HG03175 (cell line): ENCODE measurements at regions not wholly inside any gene's neighbourhood (a gene's known extent, or its start where the extent isn't known, plus 50 kb on each side); places are given as distances from the start of the nearest gene placed in this dataset.

Source experiments
- ATAC-seq: cut with Tn5 transposase; IDR thresholded peaks from one replicate; pipeline ENCODE4 v1.9.1; 2021; ENCODE audit warnings: mild to moderate bottlenecking, moderate library complexity; ENCODE audit not compliant: unreplicated experiment

DNA sequence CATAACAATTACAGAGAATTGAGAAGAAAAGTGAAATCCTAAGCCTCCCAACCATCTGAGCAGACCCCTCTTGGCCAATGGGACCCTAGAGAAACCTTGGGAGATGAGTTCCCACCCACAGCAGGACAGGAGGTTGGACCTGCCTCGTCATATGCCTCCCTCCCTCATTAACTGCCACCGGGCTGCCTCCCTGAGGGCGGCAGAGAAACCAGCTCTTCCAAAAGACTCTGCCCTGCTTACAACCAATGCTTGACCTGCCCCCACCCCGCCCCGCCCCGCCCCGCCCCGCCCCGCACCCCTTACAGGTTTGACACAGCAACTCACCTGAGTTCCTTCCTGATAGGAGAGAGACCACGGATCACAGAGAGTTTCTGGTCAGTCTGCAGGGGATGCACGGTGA lies 86.1 kb downstream of the ADRA2C start:
- ATAC-seq, result no peak

DNA sequence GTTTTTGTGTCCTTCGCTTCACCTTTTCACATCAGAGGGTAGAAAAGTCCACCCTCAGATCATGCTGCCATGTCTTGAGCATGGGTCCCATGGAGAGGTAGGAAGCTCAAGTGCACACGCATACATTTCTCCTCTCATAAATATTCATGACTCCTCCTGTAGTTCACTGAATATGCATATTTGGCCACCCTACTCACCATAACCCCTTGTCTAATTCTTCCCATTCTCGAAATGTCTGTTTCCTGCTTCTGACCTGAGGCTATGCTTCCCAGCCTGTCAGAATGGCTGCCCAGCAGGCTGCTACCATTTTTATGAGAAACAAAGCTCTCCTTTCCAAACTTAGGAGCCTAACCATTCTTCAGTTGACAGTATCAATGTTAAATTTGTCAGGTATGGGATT lies 86.5 kb downstream of the ADRA2C start:
- no peak for ATAC-seq

DNA sequence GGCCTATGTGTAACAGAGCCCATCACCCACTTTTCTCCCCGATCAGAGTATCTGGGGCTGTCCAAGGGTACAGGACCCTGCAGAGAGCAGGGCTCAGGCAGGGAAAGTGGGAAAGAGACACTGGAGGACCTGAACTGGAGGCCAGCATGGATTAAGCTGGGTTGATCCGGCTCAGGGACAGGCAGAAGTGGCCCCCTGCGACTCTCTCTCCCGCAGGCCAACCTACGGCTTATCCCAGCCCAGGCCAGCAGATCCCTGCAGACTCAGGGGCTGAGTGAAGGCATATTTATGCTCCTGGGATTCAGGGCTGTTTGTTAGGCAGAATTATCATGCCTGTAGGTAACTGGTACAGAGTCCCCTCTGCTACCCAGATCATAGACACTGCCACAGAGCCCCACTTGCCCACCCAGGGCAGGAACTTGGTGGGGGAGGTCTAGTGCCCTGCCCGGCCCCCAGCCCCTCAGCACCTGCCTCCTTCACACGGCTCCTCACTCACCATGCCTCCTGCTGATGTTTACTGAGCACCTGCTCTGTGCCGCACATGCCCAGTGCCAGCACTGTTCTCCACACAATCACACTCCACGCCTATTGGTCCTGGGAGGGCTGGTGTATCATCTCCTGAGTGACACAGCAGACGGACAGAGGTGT lies 87.3 kb downstream of the ADRA2C start:
- no peak for ATAC-seq

DNA sequence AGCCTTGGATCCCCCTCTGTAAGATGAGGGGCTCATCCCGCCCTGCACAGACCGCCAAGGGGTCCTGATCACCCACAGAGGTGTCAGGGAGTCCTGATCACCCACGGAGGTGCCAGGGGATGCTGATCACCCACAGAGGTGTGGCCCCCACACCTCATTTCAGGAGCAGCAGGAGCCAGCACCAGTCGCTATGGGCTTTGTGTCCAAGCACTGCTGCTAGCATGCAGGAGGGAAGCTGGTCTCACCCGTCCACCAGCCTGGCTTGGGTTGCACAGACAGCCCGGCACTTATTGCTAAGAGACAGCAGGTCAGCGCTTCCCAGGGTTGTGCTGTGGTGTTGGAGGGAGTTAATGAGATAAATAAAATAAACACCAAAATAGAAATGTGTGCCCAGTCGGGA lies 88.5 kb downstream of the ADRA2C start:
- ATAC-seq, result no peak

DNA sequence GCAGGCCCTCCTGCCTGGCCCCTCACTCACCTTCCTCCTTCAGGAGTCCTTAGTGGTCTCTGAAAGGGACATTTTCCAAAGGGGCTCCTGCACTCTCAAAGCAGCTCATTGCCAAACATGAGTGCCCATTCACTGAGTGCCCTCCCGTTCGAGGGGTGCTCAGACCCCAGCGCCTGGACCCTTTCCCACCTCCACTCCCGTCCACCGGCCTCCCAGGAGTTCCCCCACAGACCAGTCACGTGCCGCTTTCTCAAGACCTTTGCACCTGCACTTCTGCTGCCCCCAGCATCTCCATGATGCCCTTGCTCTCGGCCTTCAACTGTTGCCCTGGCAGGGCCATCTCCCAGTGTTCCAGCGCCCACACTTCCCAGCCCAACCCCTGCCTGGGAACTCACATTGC lies 89.5 kb downstream of the ADRA2C start:
- ATAC-seq, result no peak

DNA sequence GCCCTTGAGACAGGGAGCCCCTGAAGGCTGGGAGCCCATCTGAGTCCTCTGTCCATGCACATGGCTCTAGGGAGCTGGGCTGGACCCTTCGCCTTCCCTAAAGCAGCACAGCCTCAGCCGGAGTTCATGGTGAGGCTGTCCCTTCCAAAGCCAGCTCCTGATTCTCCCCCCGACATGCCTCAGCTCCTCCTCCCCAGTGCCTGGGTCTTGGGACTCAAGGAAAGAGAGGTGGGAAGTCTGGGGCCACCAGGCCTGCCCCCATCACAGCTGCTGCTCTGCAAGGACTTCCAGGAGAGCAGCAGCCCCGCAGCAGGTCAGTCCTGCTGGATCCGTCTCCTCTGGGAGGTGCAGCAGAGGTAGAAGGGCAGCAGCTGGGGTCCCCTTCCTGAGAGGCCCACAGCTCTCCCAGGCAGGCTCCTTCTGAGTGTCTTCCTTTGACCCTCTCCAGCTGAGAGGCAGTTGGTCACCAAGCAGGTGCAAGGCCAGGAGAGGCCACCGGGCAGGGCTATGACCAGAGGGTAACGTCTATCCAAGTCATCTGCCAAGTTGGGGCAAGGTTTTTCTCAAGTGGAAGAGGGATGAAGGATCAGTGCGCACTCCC lies 90.5 kb downstream of the ADRA2C start:
- no peak for ATAC-seq

DNA sequence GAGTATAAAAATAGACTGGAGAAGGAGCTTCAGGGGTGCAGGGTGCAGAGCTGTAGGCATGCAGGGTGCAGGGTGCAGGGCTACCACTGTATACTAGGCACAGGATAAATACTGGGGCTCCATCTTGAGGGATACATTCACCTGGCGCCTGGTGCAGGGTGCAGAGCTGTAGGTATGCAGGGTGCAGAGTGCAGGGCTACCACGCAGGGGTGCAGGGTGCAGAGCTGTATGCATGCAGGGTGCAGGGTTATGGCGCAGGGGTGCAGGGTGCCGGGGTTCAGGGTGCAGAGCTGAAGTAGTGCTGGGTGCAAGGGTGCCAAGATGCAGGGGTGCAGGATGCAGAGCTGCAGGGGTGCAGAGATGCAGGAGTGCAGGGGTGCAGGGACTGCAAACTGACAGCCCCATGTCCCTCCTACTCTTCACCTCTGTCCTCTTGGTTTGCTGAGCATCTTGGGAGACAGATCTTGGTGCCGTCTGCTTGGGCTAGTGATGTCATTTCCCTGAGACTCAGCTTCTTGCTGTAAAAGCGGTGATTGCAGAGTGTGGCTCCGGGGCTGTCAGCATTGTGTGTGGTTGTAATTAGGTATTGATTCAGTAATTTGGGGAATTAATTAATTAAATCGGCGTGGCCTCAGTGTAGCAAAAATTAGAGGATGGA lies 91.2 kb downstream of the ADRA2C start:
- ATAC-seq, result no peak

DNA sequence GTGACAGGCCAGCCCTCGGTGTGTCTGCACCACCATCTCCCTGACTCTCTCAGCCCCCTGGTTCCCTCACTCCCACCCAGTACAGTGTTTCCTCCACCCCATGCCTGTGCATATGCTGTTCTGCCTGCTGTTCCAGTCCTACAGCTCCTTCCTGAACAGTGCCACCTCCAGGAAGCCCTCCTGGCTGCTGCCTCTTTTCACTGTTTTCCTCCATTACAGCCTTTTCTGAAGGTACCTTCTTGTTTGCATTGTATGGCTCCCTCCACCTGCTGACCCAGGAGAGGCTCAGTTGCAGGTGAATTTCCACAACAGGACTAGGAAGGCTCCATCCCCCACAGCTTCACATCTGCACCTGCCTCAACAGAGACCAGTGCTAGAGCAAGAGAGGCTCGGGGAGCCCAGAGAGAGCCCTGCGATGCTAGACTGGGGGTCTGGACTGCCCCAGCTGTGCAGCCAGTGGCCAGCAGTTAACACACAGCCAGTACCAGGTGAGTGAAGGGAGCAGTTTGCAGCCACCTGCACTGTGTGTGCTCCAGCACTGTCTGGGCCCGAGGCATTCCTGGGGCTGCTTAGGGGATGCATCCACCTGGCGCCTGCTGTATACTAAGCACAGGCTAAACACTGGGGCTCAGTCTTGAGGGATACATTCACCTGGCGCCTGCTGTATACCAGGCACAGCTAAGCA lies 92.0 kb downstream of the ADRA2C start:
- ATAC-seq, result no peak

DNA sequence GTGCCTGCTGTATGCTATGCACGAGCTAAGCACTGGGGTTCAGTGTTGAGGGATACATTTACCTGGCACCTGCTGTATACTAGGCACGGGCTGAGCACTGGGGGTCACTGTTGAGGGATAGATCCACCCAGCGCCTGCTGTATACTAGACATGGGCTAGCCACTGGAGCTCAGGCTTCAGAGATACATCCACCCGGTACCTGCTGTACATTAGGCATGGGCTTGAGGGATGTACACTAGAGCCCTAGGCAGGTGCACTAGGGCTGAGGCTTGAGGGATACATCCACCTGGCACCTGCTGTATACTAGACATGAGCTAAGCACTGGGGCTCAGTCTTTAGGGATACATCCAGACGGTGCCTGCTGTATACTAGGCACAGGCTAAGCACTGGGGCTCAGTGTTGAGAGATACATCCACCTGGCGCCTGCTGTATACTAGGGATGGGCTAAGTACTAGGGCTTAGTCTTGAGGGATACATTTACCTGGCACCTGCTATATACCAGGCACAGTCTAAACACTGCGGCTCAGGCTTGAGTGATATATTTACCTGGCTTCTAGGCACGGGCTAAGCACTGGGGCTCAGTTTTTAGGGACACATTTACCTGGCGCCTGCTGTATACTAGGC lies 92.7 kb downstream of the ADRA2C start:
- no peak for ATAC-seq

DNA sequence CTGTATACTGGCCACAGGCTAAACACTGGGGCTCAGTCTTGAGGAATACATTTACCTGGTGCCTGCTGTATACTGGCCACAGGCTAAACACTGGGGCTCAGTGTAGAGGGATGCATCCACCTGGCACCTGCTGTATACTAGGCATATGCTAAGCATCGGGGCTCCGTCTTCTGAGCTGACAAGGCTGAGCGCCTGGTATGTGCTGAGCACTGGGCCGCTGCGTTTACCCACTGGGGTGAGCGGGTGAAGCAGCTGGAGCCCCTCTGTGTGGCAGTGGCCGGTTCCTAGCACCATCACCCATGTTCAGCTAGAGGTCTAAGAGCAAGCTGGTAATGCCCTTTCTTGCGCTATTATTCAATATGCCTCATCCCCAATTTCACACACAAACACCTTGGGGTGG lies 93.4 kb downstream of the ADRA2C start:
- no peak for ATAC-seq

DNA sequence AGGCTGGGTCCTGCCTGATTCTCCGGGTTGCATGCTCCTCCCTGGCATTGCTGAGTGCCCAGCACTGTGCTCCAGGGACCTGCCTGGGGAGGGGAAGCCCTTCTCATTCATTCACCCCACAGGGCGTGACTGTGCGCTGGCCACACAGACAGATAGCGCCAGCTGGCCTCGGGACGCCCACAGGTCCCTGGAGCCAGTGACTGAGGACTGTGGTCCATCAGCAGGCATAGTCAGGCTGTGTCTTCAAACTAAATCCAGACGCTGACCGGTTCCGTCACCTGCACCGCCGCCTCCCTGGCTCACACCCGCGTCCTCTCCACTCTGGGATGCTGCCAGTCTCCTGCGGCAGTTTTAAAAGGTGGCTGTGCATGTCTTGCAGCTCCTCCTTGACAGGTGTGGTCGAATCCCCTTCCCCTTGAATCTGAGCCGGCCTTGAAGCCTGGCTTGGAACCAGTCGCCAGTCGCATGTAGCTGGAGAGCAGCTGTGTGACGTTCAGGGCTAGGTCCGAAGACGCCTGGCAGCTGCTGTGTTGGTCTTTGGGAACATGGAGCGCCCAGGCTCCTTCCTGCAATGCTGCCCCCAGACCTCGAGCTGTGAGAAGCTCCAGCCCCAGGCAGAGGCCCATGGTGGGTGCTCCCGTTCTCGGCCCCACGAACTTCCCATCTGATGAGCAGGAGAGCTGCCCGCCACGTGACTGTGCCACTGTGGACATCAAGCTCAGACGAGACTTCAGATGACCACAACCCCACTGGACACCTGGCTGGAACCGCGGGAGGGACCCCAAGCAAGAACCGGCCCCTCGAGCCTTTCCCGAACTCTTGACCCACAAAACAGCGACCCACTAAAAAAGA lies 94.1 kb downstream of the ADRA2C start:
- no peak for ATAC-seq

DNA sequence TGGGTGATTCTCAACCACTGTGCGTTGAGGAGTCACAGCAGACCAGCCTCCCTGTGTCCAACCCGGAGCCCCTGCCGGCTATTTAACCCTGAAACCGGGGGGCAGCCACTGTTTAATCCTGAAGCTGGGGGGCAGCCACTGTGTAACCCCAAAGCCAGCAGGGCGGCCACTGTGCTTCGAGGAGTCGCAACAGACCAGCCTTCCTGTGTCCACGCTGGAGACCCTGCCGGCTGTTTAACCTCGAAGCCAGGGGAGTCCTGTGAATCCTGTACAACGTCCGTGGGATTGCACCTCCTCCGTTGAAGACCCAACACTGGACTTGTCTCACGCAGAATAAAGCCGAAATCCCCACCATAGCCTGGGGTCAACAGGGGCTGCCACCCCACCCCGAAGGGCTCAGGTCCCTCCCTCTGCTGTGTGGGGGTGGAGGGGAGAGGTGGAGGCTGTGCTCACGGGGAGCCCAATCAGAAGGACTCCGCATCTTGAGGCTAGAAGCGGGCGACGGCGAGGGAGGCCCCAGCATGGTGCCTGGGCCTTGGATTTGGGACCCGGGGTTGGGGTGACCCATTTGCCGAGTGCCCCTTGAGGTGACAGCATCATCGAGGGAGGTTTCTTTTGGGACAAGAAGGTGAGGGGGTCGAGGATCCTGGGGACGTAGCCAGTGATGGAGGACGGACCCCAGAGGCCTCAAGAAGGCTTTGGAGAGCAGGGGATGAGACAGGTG lies 94.9 kb downstream of the ADRA2C start:
- no peak for ATAC-seq

DNA sequence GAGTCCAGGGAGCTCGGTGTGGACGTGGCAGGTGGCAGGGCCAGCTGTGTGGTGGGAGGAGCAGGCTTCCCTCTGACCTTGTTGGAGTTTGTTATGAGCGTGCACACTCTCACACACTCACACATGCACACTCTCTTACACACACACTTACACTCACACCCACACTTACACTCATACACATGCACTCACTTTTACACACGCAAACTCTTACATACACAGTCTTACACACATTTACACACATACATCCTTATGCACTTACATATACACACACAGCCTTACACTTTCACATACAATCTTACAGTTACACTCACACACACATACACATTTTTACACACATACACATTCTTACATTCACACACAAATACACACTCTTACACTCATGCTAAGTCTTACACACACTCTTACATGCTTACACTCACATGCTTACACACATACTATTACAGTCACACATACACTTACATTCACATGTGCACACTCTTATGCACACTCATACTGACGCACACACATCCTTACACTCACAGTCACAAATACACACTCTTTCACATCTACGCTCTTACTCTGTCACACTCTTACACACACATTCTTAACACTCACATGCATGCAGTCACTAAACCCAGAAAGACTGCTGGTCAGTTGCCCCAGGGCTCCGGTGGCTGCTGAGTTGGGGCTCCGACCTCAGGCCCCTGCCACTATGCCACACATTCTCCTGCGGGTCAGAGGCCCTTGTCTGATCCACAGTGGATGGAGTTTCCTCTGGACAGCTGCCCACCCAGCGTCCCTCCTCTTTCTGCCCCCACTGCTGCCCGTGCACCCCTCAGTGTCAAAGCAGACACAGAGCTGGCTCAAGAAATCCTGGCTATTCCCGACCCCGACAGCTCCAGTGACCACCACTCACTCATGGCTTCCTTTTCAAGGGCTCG lies 95.8 kb downstream of the ADRA2C start:
- ATAC-seq, result no peak

DNA sequence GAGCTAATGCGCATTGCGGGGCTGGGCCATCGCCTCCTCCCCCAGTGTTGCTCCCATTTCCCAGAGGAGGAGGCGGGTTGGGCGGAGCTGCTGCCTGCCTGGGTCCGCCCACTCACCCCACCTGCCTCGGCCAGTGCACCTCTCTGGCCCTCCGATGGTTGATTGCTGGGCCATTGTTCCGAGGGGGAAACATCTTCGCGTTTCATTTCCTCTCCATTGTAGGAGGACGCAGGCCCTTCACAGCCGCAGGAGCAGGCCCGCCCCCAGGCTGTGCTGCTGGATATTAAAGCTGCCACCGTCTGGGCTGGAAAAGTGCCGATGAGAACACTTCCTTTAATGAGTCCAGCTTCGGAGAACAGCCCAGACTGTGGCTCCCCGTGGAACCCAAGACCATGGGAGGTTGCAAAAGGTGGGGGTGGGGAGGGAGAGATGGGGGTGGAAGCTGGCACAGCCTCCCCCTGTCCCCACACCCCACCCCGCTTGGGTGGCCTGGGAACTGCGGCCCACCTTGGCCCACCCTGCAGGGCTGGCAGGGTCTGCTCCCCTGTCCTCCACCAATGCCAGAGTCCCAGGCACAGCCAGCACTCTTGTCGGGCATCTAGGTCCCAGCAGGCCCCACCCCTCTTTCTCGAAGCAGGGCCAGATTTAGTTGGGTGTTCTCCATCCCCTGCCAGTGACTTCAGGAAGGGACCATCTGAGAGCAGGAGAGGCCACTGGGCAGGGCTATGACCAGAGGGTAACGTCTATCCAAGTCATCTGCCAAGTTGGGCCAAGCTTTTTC lies 96.6 kb downstream of the ADRA2C start:
- no peak for ATAC-seq

DNA sequence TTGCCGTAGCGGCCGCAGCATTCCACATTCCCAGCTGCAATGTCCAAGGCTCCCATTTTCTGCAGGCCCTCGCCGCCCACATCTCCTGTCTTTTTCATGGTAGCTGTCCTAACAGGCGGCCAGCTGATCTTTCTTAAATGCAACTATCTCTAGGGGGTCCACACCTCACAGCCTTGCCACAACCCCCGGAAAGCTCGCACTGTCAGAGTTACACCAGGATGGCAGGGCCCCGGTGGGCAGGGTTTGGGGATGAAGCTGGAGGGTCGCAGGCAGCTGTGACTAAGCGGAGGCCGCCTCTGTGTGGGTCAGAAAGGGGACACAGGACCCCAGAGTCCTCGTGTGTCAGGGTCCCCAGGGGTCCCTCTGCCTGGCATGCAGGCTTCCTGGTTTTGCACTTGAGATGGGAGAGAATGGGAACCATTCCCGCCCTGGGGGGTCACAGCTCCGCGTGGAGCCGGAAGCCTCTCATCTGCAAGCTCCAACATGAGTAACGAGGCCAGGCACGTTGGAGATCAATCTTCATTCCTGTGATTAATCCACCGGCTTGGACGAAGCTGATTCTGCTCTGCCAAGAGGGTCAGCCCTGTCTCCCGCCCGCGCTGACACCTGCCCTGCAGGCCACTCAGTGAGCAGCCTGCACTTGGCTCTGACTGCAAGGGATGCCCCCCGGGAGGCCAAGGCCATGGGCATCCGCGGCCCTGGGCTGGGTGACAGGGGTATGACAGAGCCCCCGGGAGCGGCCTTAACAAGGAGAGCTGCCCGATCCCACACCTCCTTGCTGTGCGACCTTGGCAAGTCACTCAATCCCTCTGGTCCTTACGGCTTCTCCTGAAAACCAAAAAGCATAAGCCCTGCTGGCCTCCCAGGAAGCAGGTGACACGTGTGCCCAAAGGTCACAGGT lies 97.9 kb downstream of the ADRA2C start:
- no peak for ATAC-seq

DNA sequence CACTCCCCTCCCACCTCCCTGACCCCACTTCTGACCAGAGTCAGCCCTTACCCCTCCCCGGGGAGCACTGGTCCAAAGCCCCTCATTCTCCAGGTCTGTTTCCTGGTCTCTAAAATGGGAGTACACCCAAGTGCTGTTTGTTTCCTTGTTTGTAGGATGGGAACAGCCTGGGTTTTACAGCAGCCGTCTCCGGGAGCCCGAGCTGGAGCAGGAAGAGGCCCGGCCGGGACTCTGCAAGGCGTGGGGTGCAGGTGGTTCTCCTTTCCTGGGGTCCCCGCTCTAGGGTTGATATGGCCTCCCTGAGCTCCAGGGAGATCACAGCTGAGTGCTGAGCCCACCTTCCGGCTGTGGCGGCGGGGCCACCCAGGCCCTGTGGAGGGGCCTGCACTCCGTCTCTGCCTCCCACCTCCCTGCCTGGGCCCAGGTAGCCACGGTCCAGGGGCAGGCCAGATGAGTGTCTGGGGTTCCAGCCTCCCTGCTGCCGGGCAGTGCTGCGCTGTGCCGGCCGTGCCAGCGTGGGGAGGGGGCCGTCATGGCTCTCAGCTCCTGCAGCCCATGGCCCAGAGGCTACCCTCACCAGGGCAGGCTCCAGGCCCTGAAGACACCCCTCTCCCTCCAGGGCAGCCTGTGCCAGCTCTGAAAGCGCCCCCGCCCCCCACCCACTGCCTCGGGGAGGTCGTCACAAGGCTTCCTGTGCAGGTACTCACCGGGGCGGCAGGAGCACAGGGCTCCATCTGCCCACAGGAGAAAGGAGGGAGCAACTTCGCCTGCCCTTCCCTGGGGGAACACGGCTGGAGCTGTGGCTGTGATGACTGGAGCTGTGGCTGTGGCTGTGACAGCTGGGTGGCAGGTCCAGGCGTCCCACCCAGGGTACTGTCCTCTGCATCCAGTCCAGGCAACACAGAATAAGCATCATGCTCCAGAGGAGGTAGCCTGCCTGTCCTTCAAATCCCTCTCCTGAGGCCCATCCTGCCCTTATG lies 98.8 kb downstream of the ADRA2C start:
- no peak for ATAC-seq
